Endothelial cell of umbilical vein (primary cell): ENCODE measurements at regions not wholly inside any gene's neighbourhood (a gene's known extent, or its start where the extent isn't known, plus 50 kb on each side); places are given as distances from the start of the nearest gene placed in this dataset.

Experiments
- BruUV-seq: library from RNA; stranded (reverse); fragments of 400-500 nt; replicated peaks from 2 replicates; lab custom pipeline; 2021; lab: Mats Ljungman, UMichigan
- CTCF ChIA-PET: fragments of 300-600, 350-600 bp; sonication (Branson Sonifier 250); formaldehyde crosslinking; loops from one replicate; lab custom pipeline; 2021; ENCODE audit warnings: antibody characterized with exemption, inconsistent platforms; lab: Charles Lee
- POLR2A ChIA-PET: fragments of 300-600, 350-600 bp; sonication (Branson Sonifier 250); formaldehyde crosslinking; loops from one replicate; lab custom pipeline; 2021; ENCODE audit warnings: antibody characterized with exemption, inconsistent platforms; lab: Charles Lee
- DNase-seq: peaks from one replicate; pipeline ENCODE4 v3.0.0-alpha.2; 2011; ENCODE audit warnings: low read depth, low spot score
- FAIRE-seq: peaks from 2 replicates; lab custom pipeline; 2011; peaks lifted over from hg19 to GRCh38; lab: Jason Lieb, UNC
- H2AFZ ChIP-seq: 2 replicates; pipeline ENCODE4 v1.6.0; 2012; ENCODE audit warnings: low read depth, low read length, control low read depth, inconsistent platforms
- H3K27ac ChIP-seq: 2 replicates; pipeline ENCODE4 v1.5.1; 2011; ENCODE audit warnings: low read depth, mild to moderate bottlenecking, control low read depth, low read length, moderate library complexity; ENCODE audit not compliant: insufficient read depth
- H3K27me3 ChIP-seq, 2 experiments: 2 replicates each; pipeline versions ENCODE4 v1.6.0 to v1.6.1; 2011; ENCODE audit warnings: low read length in 2 of 2, mixed read lengths in 1 of 2; ENCODE audit not compliant: control insufficient read depth in 2 of 2, insufficient read depth in 2 of 2
- H3K36me3 ChIP-seq, 2 experiments: 2 replicates in 1 of 2; 3 replicates in 1 of 2; pipeline ENCODE4 v1.5.1; 2011; ENCODE audit warnings: low read length in 2 of 2, mild to moderate bottlenecking in 1 of 2, moderate library complexity in 1 of 2; ENCODE audit not compliant: control insufficient read depth in 2 of 2, insufficient read depth in 2 of 2; ENCODE audit errors: extremely low read depth in 1 of 2
- H3K4me1 ChIP-seq: 3 replicates; pipeline ENCODE4 v1.5.1; 2011; ENCODE audit warnings: mild to moderate bottlenecking, low read length; ENCODE audit not compliant: control insufficient read depth, insufficient read depth; ENCODE audit errors: extremely low read depth
- H3K4me2 ChIP-seq: 2 replicates; pipeline ENCODE4 v1.6.1; 2011; ENCODE audit warnings: low read length, control low read depth, mixed read lengths; ENCODE audit not compliant: insufficient read depth
- H3K4me3 ChIP-seq, 3 experiments: fragments of 200-600 bp in 1 of 3; sonication (generic), shearing (Covaris generic) in 1 of 3; replicated peaks in 1 of 3; 2 replicates each; pipeline ENCODE4 v1.5.1; 2011 to 2016; ENCODE audit warnings: control low read depth in 3 of 3, low read length in 3 of 3, mild to moderate bottlenecking in 2 of 3, inconsistent platforms in 1 of 3, low read depth in 1 of 3, moderate library complexity in 1 of 3; ENCODE audit not compliant: insufficient read depth in 1 of 3
- H3K79me2 ChIP-seq: 2 replicates; pipeline ENCODE4 v1.6.0; 2012; ENCODE audit warnings: low read length, inconsistent platforms; ENCODE audit not compliant: control insufficient read depth, insufficient read depth
- H3K9ac ChIP-seq: replicated peaks from 2 replicates; pipeline ENCODE3; 2011; ENCODE audit warnings: low read length, control low read depth; ENCODE audit not compliant: insufficient read depth; ENCODE audit errors: extremely low read depth
- H3K9me1 ChIP-seq: replicated peaks from 3 replicates; pipeline ENCODE4 v1.6.0; 2011; ENCODE audit warnings: mild to moderate bottlenecking, low read length; ENCODE audit not compliant: control insufficient read depth, insufficient read depth; ENCODE audit errors: extremely low read depth
- H3K9me3 ChIP-seq: replicated peaks from 2 replicates; pipeline ENCODE4 v1.5.1; 2012; ENCODE audit warnings: low read length, inconsistent platforms; ENCODE audit not compliant: control insufficient read depth, insufficient read depth
- H4K20me1 ChIP-seq: replicated peaks from 2 replicates; pipeline ENCODE3; 2011; ENCODE audit warnings: mild to moderate bottlenecking, low read length; ENCODE audit not compliant: control insufficient read depth, insufficient read depth; ENCODE audit errors: extremely low read depth
- CTCF ChIP-seq, 2 donors: IDR thresholded peaks; 1 replicate in 1 of 2; 2 replicates in 1 of 2; pipeline ENCODE4 v1.5.1; 2011; ENCODE audit warnings: low read length in 2 of 2, mild to moderate bottlenecking in 2 of 2, moderate library complexity in 2 of 2, control low read depth in 1 of 2, inconsistent platforms in 1 of 2, low read depth in 1 of 2; ENCODE audit not compliant: insufficient read depth in 1 of 2; ENCODE audit errors: extremely low read depth in 1 of 2
- EZH2 ChIP-seq: IDR thresholded peaks from 2 replicates; pipeline ENCODE4 v1.6.1; 2012; ENCODE audit warnings: borderline replicate concordance, low read depth, mild to moderate bottlenecking, moderate library complexity, low read length, inconsistent platforms; ENCODE audit not compliant: severe bottlenecking
- FOS ChIP-seq: IDR thresholded peaks from 2 replicates; pipeline ENCODE4 v1.6.1; 2011; ENCODE audit warnings: mild to moderate bottlenecking, low read length, moderate library complexity, borderline replicate concordance; ENCODE audit not compliant: insufficient read depth
- GATA2 ChIP-seq: IDR thresholded peaks from 2 replicates; pipeline ENCODE4 v1.7.0; 2011; ENCODE audit warnings: low read depth, mild to moderate bottlenecking, moderate library complexity, mixed read lengths, low read length; ENCODE audit not compliant: insufficient read length, insufficient read depth
- JUN ChIP-seq: IDR thresholded peaks from 2 replicates; pipeline ENCODE4 v1.6.1; 2011; ENCODE audit warnings: borderline replicate concordance, low read depth; ENCODE audit not compliant: insufficient read length, insufficient read depth
- MAX ChIP-seq: IDR thresholded peaks from 2 replicates; pipeline ENCODE4 v1.6.1; 2011; ENCODE audit not compliant: insufficient read depth, insufficient read length
- MYC ChIP-seq: IDR thresholded peaks from one replicate; pipeline ENCODE4 v1.6.1; 2011; ENCODE audit warnings: mild to moderate bottlenecking, low read depth, low read length
- POLR2A ChIP-seq: IDR thresholded peaks from 2 replicates; pipeline ENCODE4 v1.6.1; 2012; ENCODE audit warnings: low read depth, mild to moderate bottlenecking, control low read depth, low read length
- POLR2AphosphoS5 ChIP-seq: IDR thresholded peaks from 2 replicates; pipeline ENCODE4 v1.6.1; 2012; ENCODE audit warnings: low read depth, mild to moderate bottlenecking, control low read depth, low read length, moderate library complexity; ENCODE audit not compliant: insufficient read depth
- dilution Hi-C: fragments of 300-500 bp; cut with MboI; formaldehyde crosslinking; loops from one replicate; pipeline ENCODE4 v1.15.0; 2019; ENCODE audit warnings: low sequenced_read_pairs; ENCODE audit not compliant: extremely low pct_ligation_motif_present
- intact Hi-C: fragments of 100-400 bp; cut with micrococcal nuclease; formaldehyde crosslinking; loops from one replicate; pipeline ENCODE4 v1.10.0; 2022

DNA sequence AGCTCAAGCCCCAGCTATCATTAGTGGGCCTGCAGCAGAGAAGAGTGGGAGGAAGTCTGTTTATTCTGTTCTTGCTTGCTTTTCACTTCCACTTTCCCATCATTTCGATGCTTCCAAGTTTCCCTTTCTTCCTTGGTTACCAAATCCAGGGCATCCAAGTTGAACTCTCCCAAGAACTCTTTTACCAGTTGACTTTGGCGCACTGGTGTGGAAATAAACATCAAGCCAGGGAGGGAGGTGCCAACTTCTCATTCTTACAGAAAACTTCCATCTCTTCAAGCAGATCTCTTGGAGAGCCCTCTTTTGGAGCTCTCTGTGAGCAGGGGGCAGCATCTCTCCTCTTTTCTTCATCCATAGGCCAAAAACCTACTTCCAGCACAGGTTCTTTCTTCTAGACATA lies 85.7 kb upstream of the RGS17 start:
- Histone ChIP-seq H3K4me1 (no peaks in the 10 kb centered on the region), H3K9me1 (no peaks in the 10 kb centered on the region), H3K9me3 (no peaks in the 10 kb centered on the region), H2AFZ (no peak overlapping the region), H3K36me3 (no peaks in the 10 kb centered on the region), H3K27me3 (peaks cover 0 to 6% of the 10 kb centered on the region in 2 experiments), H3K27ac (no peak overlapping the region), H3K9ac (no peak overlapping the region), H3K4me3 (no peak overlapping the region), H3K79me2 (no peaks in the 10 kb centered on the region), H4K20me1 (no peaks in the 10 kb centered on the region), H3K4me2 (no peak overlapping the region)
- no TSS peak for BruUV-seq
- POLR2A ChIA-PET = no interaction called here
- dilution Hi-C loops = no loop called here
- intact Hi-C loops = no loop called here
- CTCF ChIA-PET = no interaction called here
- no peak for TF ChIP-seq POLR2AphosphoS5
- TF ChIP-seq EZH2 = no peak
- no peak for TF ChIP-seq GATA2
- TF ChIP-seq MAX = no peak
- no peak for TF ChIP-seq MYC
- TF ChIP-seq FOS = no peak
- TF ChIP-seq CTCF (IDR thresholded peaks at IDR 0.05; ENCODE audit: extremely low read depth in 1 of 2, insufficient read depth in 1 of 2, low read depth in 1 of 2, low read length in 2 of 2) = no peak
- TF ChIP-seq JUN = no peak
- no peak for TF ChIP-seq POLR2A
- FAIRE-seq = no peak
- DNase-seq = no peak
